Prostate gland (tissue), 2 donors: ENCODE measurements at regions not wholly inside any gene's neighbourhood (a gene's known extent, or its start where the extent isn't known, plus 50 kb on each side); places are given as distances from the start of the nearest gene placed in this dataset.

Experiments used
- CTCF ChIP-seq, 4 experiments: fragments of 200-600 bp in 2 of 4; fragments of 450-650 bp in 2 of 4; sonication (generic) in 2 of 4; IDR thresholded peaks; 1 replicate in 3 of 4; 2 replicates in 1 of 4; pipeline ENCODE4 v1.5.1; 2016 to 2019; ENCODE audit warnings: antibody characterized with exemption in 4 of 4, mild to moderate bottlenecking in 2 of 4, moderate library complexity in 2 of 4
- POLR2AphosphoS5 ChIP-seq: sonication (generic); formaldehyde crosslinking; IDR thresholded peaks from one replicate; pipeline ENCODE4 v1.6.1; 2017; ENCODE audit warnings: antibody characterized with exemption

- TF ChIP-seq CTCF (IDR thresholded peaks at IDR 0.05) (no peak), POLR2AphosphoS5 (no peak)
Measured at GRCh38 chr2:60073201-60073600, 480.3 kb downstream of the BCL11A start.
